Epithelial cell of prostate (primary cell): ENCODE measurements at regions not wholly inside any gene's neighbourhood (a gene's known extent, or its start where the extent isn't known, plus 50 kb on each side); places are given as distances from the start of the nearest gene placed in this dataset.
"Not testable (repeated sequence)": the region's sequence is repeated elsewhere in the genome, so short reads cannot be mapped to it uniquely, and the experiment has no call there.

ENCODE experiments used
- DNase-seq: peaks from one replicate; pipeline ENCODE4 v3.0.0-alpha.2; 2011; ENCODE audit warnings: low read depth, low spot score
- H3K27ac ChIP-seq: fragments of 450-650 bp; 2 replicates; pipeline ENCODE4 v1.5.1; 2017; ENCODE audit warnings: mild to moderate bottlenecking

- no peak for DNase-seq
- no peak overlapping the region for H3K27ac ChIP-seq
These were observed 300.1 kb upstream of the LRRN1 start for GRCh38 chr3:3499012-3499562.

DNA sequence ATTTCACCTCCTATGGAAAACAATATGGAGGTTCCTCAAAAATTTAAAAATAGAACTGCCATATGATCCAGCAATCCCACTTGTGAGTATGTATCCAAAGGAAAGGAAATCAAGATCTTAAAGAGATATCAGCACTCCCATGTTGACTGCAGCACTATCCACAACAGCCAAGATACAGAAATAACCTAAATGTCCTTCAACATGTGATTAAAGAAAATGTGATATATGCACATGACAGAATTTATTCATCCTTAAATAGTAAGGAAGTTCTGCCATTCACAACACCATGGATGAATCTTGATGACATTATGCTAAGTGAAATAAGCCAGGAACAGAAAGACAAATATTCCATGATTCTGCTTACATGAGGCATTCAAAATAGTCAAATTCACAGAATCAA, 303.6 kb upstream of the LRRN1 start:
- no peak for DNase-seq
- H3K27ac ChIP-seq = no peak overlapping the region

- H3K27ac ChIP-seq = no peak overlapping the region
- no peak for DNase-seq
These were observed 297.2 kb upstream of the CRBN start for GRCh38 chr3:3476669-3477068.

GRCh38 chr3:3468596-3468995, 289.1 kb upstream of the CRBN start:
- H3K27ac ChIP-seq = no peak overlapping the region

GRCh38 chr3:3464131-3464530, 284.6 kb upstream of the CRBN start:
- DNase-seq = no peak
- no peak overlapping the region for H3K27ac ChIP-seq

More at GRCh38 chr3:3468596-3468995, 289.1 kb upstream of the CRBN start:
- DNase-seq = no peak

GRCh38 chr3:3461317-3461716, 281.8 kb upstream of the CRBN start:
- no peak overlapping the region for H3K27ac ChIP-seq
- no peak for DNase-seq

DNA sequence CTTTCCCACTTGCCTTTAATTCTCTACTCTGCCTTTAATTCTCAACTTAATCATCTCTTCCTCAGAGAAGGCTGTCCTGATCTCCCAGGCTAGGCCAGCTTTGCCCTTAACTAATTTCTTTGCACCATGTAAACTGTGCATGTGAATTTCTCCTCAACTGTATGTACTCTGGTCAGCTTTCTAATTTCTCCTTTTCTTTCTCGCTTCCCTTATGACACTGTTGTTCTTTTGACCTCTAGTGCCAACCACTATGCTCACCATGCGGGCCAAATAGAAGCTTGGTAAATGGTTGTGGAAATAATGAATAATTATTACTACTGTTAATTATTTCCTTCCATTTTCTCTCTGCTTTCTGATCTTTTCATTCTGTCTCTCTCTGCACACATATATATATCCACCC, 269.0 kb upstream of the CRBN start:
- DNase-seq = no peak
- no peak overlapping the region for H3K27ac ChIP-seq

DNA sequence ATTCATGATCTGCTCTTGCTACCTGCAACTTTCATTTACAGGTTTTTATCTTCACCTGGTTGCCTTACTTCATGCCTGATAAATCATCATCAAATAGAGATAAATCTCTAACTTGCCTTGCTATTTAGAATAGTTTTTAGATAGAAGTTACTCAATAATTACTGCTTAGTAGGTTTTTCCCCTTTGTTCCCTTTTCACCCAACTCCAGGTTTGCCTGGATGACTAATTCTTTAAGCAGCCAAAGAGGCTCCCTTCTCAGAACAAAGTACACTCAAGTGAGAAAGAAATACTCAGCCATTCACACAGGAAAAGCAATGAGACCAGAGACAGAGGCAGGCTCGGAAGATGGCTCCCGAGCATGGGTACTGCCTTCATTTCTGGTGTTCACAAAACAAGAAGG, 268.1 kb upstream of the CRBN start:
- no peak for DNase-seq

GRCh38 chr3:3446251-3446650, 266.8 kb upstream of the CRBN start:
- no peak for DNase-seq
- H3K27ac ChIP-seq = no peak overlapping the region

More for the DNA sequence above, 268.1 kb upstream of the CRBN start:
- no peak overlapping the region for H3K27ac ChIP-seq

- DNase-seq = no peak
- no peak overlapping the region for H3K27ac ChIP-seq
These were observed 264.0 kb upstream of the CRBN start for GRCh38 chr3:3443482-3443881.

- no peak for DNase-seq
- H3K27ac ChIP-seq = no peak overlapping the region
These were observed 254.2 kb upstream of the CRBN start for GRCh38 chr3:3433711-3434110.

- no peak for DNase-seq
- H3K27ac ChIP-seq = no peak overlapping the region
These were observed 250.3 kb upstream of the CRBN start for GRCh38 chr3:3429841-3430240.

DNA sequence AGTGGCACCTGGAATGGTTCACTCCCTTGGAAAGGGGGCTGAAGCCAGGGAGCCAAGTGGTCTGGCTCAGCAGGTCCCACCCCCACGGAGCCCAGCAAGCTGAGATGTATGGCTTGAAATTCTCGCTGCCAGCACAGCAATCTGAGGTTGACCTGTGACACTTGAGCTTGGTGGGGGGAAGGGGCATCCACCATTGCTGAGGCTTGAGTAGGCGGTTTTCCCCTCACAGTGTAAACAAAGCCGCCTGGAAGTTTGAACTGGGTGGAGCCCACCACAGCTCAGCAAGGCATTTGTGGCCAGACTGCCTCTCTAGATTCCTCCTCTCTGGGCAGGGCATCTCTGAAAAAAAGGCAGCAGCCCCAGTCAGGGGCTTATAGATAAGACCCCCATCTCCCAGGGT, 228.2 kb upstream of the CRBN start:
- not testable (repeated sequence) for H3K27ac ChIP-seq, DNase-seq

GRCh38 chr3:3405131-3405530, 225.6 kb upstream of the CRBN start:
- no peak for DNase-seq
- H3K27ac ChIP-seq = no peak overlapping the region

DNA sequence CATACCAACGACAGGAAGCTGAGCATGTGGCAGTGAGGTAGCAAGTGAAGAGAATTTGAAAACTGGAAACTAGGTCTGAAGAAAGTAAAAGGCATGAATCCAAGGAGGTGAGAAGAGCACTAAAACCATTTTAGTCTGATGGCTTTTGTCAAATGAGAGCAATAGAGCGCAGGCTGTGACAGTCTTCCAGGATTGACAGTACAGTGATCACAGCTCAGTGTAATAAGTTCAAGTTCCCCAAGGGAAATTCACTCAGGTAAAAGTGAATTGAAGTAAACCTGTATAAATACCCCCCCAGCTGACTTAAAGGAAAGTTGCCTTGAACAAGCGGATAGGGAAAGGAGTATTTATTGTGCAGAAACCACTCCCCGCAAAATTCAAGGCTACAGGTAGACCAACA, 224.2 kb upstream of the CRBN start:
- no peak for DNase-seq
- H3K27ac ChIP-seq = no peak overlapping the region

DNA sequence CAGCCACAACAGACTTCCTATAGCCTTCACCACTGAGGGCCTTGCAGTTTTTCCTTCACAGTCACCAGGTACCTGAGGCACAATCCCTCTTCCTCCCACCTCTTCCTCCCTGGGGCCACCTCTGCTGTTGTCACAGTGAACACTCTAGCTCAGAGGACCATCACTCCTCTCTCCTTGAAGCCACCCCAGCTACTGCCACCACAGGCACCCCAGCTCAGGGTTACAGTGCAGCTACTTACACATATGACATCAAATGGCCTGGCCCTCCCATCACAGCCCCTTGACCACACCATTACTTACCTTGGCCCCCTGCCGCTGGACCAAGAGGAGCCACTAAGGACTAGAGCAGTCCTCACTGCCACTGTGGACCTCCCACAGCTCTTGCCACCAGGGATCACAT, 213.5 kb upstream of the CRBN start:
- H3K27ac ChIP-seq = no peak overlapping the region
- no peak for DNase-seq

GRCh38 chr3:3383461-3383860, 204.0 kb upstream of the CRBN start:
- no peak overlapping the region for H3K27ac ChIP-seq
- DNase-seq = no peak

DNA sequence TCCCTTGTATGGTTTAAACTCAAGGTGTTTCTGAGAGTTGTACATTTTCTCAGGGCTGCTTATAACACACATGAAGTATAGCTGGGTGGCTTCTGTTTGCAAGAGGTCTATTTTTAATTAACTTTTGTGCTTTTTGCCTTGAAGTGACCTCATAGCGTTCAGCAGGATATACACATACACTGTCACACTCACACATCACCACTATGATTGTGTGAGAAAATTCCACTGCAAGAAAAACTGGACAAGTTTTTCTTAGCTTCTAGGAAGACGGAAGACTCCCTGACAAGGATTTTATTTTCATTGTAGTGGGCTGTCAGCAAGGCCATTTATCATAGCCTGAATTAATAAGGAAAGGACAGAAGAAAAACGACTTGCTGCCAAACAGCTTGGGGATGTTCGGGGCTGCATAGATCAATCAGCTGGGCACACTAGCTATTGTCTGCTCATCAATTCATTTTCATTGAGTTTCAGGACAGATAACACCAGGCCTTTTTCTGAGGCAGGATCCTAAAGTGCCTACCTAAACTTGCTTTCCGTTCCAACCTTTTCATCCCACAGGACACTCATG, 192.8 kb upstream of the CRBN start:
- no peak overlapping the region for H3K27ac ChIP-seq
- DNase-seq = no peak

- H3K27ac ChIP-seq = no peak overlapping the region
- no peak for DNase-seq
These were observed 188.8 kb upstream of the CRBN start for GRCh38 chr3:3368306-3368705.

DNA sequence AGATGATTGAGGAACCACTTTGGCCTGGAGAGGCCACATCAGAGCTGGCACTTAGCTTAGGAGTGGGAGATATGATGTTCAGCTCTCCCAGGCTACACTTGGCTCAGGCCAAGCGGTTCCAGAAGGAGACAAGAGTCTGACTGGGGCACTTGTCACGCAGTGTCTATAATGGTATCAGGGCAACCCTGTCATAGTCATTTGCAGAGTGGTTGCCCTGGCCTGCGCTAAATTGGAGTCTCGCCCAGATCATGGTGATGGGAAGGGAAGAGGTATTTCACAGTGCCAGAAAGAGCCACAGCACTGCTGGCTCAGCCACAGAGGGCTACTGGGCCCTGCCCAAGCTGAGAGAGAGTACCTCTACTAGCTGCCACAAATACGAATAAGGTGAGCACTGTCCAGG, 186.9 kb upstream of the CRBN start:
- no peak overlapping the region for H3K27ac ChIP-seq
- DNase-seq = no peak

DNA sequence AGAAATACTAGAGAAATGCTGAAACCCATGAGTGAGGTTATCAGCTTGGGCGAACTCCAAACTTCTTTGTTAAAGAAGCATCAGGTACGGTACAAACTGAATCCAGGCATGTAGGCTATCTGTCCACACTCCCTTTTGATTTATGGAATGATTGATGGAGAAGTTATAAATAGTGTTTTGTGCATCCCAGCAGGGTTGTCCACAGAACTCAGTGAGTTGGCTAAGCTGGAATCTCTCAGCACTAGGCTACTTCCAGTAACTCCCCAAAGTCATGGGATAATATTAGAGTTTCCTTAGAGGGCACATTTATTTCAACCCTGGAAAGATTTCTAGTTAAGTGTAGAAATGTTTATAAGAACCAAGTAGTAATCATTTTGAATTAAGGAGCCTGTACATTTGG, 186.2 kb upstream of the CRBN start:
- H3K27ac ChIP-seq = no peak overlapping the region
- no peak for DNase-seq

DNA sequence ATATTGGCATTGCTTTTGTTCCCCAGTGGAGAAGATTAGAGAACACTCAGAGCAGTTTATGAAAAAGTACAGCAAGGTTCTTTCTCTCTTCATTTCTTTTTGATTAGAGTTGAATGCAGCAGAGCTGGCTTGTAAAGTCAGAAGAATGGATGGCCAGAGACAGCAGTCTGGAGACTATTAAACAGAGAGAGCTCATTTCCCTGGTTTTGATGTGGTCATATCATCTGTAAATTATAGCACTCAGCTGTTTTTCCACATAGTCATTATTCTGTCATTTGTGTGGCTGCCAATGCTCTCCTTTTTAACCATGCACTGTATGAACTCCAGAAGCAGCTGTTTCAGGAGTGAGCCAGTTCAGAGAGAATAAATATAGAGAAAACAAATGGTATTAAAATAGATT, 177.4 kb upstream of the CRBN start:
- DNase-seq = no peak
- no peak overlapping the region for H3K27ac ChIP-seq

GRCh38 chr3:3355442-3355841, 176.0 kb upstream of the CRBN start:
- no peak overlapping the region for H3K27ac ChIP-seq
- DNase-seq = no peak
